WTC11 (cell line): ENCODE measurements at regions not wholly inside any gene's neighbourhood (a gene's known extent, or its start where the extent isn't known, plus 50 kb on each side); places are given as distances from the start of the nearest gene placed in this dataset.

Experiments used
- ATAC-seq: fragments of 200-7000 bp; cut with Tn5 transposase; 2 replicates; pipeline ENCODE4 v1.10.0; 2021; ENCODE audit warnings: mild to moderate bottlenecking, moderate library complexity
- CTCF ChIA-PET: fragments of 300-600 bp; sonication (Branson Sonifier 250); formaldehyde crosslinking; loops from one replicate; lab custom pipeline; 2021; ENCODE audit warnings: antibody characterized with exemption; lab: Charles Lee
- POLR2A ChIA-PET: fragments of 350-600 bp; sonication (Branson Sonifier 250); formaldehyde crosslinking; loops from one replicate; lab custom pipeline; 2021; ENCODE audit warnings: antibody characterized with exemption; lab: Charles Lee
- DNase-seq: peaks from one replicate; pipeline ENCODE4 v3.0.0; 2021; ENCODE audit warnings: low spot score
- H3K27ac Mint-ChIP-seq: 2 replicates; pipeline ENCODE4 v1.8.0; 2021; ENCODE audit warnings: mixed read lengths
- H3K27me3 Mint-ChIP-seq: 2 replicates; pipeline ENCODE4 v1.8.0; 2021; ENCODE audit warnings: low read depth, mild to moderate bottlenecking, moderate library complexity, mixed read lengths
- H3K36me3 Mint-ChIP-seq: 2 replicates; pipeline ENCODE4 v1.8.0; 2021; ENCODE audit warnings: mixed read lengths
- H3K4me1 Mint-ChIP-seq: 2 replicates; pipeline ENCODE4 v1.8.0; 2022; ENCODE audit warnings: mixed read lengths
- H3K4me3 Mint-ChIP-seq: 2 replicates; pipeline ENCODE4 v1.8.0; 2021; ENCODE audit warnings: mild to moderate bottlenecking, moderate library complexity, mixed read lengths
- H3K9me3 Mint-ChIP-seq: 2 replicates; pipeline ENCODE4 v1.8.0; 2021; ENCODE audit warnings: mixed read lengths
- ATF1 ChIP-seq: sonication (generic); formaldehyde crosslinking; IDR thresholded peaks from 2 replicates; pipeline ENCODE4 v1.8.1; 2023; ENCODE audit warnings: mild to moderate bottlenecking, moderate library complexity, missing genetic modification reagents
- CBFB ChIP-seq: sonication (generic); formaldehyde crosslinking; IDR thresholded peaks from 2 replicates; pipeline ENCODE4 v1.8.1; 2022; ENCODE audit warnings: mild to moderate bottlenecking, low read depth, missing genetic modification reagents
- CREM ChIP-seq: sonication (generic); formaldehyde crosslinking; IDR thresholded peaks from 2 replicates; pipeline ENCODE4 v1.8.1; 2022; ENCODE audit warnings: mild to moderate bottlenecking, missing genetic modification reagents, moderate library complexity
- ELF4 ChIP-seq: sonication (generic); formaldehyde crosslinking; IDR thresholded peaks from 2 replicates; pipeline ENCODE4 v1.8.1; 2022; ENCODE audit warnings: low read depth, mild to moderate bottlenecking, moderate library complexity, missing genetic modification reagents
- ETV6 ChIP-seq: sonication (generic); formaldehyde crosslinking; IDR thresholded peaks from 2 replicates; pipeline ENCODE4 v1.8.1; 2022; ENCODE audit warnings: mild to moderate bottlenecking, missing genetic modification reagents
- GRHL2 ChIP-seq: fragments of 250-450 bp; sonication (Bioruptor Pico); IDR thresholded peaks from 2 replicates; pipeline ENCODE4 v1.8.0; 2022; ENCODE audit warnings: mild to moderate bottlenecking, moderate library complexity; ENCODE audit not compliant: insufficient replicate concordance, severe bottlenecking
- HMGXB4 ChIP-seq: sonication (generic); formaldehyde crosslinking; IDR thresholded peaks from 2 replicates; pipeline ENCODE4 v1.8.1; 2023; ENCODE audit warnings: mild to moderate bottlenecking, moderate library complexity, missing genetic modification reagents
- IRF1 ChIP-seq: sonication (generic); formaldehyde crosslinking; IDR thresholded peaks from 2 replicates; pipeline ENCODE4 v1.8.0; 2023; ENCODE audit warnings: missing genetic modification reagents
- IRF2 ChIP-seq: sonication (generic); formaldehyde crosslinking; IDR thresholded peaks from 2 replicates; pipeline ENCODE4 v1.8.0; 2022; ENCODE audit warnings: low read depth, missing genetic modification reagents, borderline replicate concordance
- JUN ChIP-seq: sonication (generic); formaldehyde crosslinking; IDR thresholded peaks from 2 replicates; pipeline ENCODE4 v1.8.0; 2023; ENCODE audit warnings: mild to moderate bottlenecking, missing genetic modification reagents
- KAT7 ChIP-seq: sonication (generic); formaldehyde crosslinking; IDR thresholded peaks from 2 replicates; pipeline ENCODE4 v1.8.1; 2023; ENCODE audit warnings: missing genetic modification reagents, mild to moderate bottlenecking, borderline replicate concordance
- MYBL2 ChIP-seq: sonication (generic); formaldehyde crosslinking; IDR thresholded peaks from 2 replicates; pipeline ENCODE4 v1.8.1; 2023; ENCODE audit warnings: mild to moderate bottlenecking, moderate library complexity, missing genetic modification reagents
- NFYB ChIP-seq: sonication (generic); formaldehyde crosslinking; conservative IDR thresholded peaks from 2 replicates; pipeline ENCODE4 v1.8.0; 2022; ENCODE audit warnings: low read depth, missing genetic modification reagents
- ZNF121 ChIP-seq: sonication (generic); formaldehyde crosslinking; IDR thresholded peaks from 2 replicates; pipeline ENCODE4 v1.8.0; 2023; ENCODE audit warnings: missing genetic modification reagents
- ZNF138 ChIP-seq: sonication (generic); formaldehyde crosslinking; conservative IDR thresholded peaks from 2 replicates; pipeline ENCODE4 v1.8.1; 2022; ENCODE audit warnings: mild to moderate bottlenecking, moderate library complexity, missing genetic modification reagents
- ZNF232 ChIP-seq: sonication (generic); formaldehyde crosslinking; IDR thresholded peaks from 2 replicates; pipeline ENCODE4 v1.8.0; 2022; ENCODE audit warnings: mild to moderate bottlenecking, missing genetic modification reagents
- TF ChIP-seq, protein P1 (sequence below): sonication (generic); formaldehyde crosslinking; IDR thresholded peaks from 2 replicates; pipeline ENCODE4 v1.8.0; 2022; ENCODE audit warnings: mild to moderate bottlenecking, missing genetic modification reagents
- TF ChIP-seq, protein P2 (sequence below): sonication (generic); formaldehyde crosslinking; IDR thresholded peaks from 2 replicates; pipeline ENCODE4 v1.8.1; 2022; ENCODE audit warnings: missing genetic modification reagents, borderline replicate concordance
- TF ChIP-seq, protein P3 (sequence below): fragments of 250-450 bp; sonication (Bioruptor Pico); IDR thresholded peaks from 2 replicates; pipeline ENCODE4 v2.1.2; 2022; ENCODE audit warnings: mild to moderate bottlenecking, moderate library complexity

DNA sequence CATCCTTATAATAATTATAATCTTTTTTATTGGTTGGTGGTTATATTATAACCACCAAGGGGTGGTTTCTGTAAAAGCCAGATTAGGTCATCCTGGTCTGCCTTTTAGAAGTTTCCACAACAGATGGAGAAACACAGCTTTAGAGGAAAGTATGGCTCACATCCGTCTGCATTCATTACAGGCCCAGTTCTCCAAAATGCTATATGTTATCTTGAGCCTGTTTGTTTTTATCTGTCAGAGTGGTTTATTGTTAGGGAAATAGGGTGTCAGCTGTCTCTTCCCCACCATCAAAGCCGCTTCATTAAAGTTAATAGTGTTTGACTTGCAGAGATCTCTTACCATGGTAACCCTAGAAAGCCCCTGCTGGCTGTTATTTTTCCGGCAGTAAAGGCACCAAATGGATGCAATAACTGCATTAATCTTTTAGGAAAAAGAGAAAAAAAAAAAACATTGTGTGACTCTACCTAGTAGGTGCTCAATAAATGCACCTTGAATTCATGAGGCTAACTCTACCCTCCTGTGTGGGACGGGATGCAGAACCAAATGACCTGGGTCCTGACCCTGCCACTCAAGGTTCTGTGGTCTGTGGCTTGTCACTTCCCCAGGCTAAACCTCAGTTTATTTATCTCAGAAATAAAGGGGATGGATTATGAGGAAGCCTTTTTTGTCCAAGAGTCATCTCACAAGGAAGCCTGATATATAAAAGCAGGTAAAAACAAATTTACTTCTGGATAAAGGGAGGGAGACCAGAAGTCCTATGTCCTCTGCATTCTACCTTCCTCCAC lies 118.3 kb downstream of the WT1 start:
- CTCF ChIA-PET: interaction anchor here (1.2 kb wide), 1 partner anchor 102 kb away, joined by 3 read pairs; no protein-coding TSS in a partner anchor
- no peak for TF ChIP-seq GRHL2
- TF ChIP-seq, protein P1, sequence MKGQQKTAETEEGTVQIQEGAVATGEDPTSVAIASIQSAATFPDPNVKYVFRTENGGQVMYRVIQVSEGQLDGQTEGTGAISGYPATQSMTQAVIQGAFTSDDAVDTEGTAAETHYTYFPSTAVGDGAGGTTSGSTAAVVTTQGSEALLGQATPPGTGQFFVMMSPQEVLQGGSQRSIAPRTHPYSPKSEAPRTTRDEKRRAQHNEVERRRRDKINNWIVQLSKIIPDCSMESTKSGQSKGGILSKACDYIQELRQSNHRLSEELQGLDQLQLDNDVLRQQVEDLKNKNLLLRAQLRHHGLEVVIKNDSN: no peak
- TF ChIP-seq, protein P2, sequence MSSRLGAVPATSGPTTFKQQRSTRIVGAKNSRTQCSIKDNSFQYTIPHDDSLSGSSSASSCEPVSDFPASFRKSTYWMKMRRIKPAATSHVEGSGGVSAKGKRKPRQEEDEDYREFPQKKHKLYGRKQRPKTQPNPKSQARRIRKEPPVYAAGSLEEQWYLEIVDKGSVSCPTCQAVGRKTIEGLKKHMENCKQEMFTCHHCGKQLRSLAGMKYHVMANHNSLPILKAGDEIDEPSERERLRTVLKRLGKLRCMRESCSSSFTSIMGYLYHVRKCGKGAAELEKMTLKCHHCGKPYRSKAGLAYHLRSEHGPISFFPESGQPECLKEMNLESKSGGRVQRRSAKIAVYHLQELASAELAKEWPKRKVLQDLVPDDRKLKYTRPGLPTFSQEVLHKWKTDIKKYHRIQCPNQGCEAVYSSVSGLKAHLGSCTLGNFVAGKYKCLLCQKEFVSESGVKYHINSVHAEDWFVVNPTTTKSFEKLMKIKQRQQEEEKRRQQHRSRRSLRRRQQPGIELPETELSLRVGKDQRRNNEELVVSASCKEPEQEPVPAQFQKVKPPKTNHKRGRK (CRISPR knock-in tag): no peak
- TF ChIP-seq IRF2 (CRISPR knock-in tag): no peak
- TF ChIP-seq ETV6 (CRISPR knock-in tag): no peak
- TF ChIP-seq NFYB (CRISPR knock-in tag): no peak
- Mint-ChIP-seq H3K4me1 (peaks cover 20% of the 10 kb centered on the region), H3K4me3 (no peak overlapping the region), H3K27me3 (peaks cover 6% of the 10 kb centered on the region), H3K9me3 (no peaks in the 10 kb centered on the region), H3K36me3 (no peaks in the 10 kb centered on the region), H3K27ac (no peak overlapping the region)
- ATAC-seq (no peak), DNase-seq (no peak)
- POLR2A ChIA-PET: no interaction called here

DNA sequence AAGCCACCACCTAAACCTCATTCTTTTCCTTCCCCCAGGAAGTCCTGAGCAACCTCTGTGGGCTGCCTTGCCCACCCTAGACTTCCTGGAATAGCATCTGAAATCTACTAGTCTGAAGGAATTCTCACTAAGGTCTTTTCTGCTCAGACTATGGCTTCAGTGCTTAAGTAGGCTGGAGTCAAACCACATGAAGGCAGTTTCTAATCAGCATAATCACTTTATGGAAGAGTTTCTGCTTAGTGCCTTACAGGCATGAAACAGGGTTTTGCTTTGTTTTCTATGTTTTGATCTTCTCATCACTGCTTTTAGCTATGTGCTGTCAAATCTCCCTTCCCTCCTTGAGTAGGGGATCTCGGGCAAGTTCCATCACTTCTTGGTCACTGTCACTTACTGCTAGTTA lies 117.7 kb downstream of the WT1 start:
- DNase-seq: no peak
- H3K27ac Mint-ChIP-seq: no peak overlapping the region
- ChIA-PET POLR2A (no interaction called here), CTCF (interaction anchor here (0.6 kb wide), 1 partner anchor 21 kb away, joined by 3 read pairs; no protein-coding TSS in a partner anchor)
- H3K27me3 Mint-ChIP-seq: peaks cover 6% of the 10 kb centered on the region
- H3K4me3 Mint-ChIP-seq: no peak overlapping the region
- H3K9me3 Mint-ChIP-seq: no peaks in the 10 kb centered on the region
- peaks cover 20% of the 10 kb centered on the region for H3K4me1 Mint-ChIP-seq
- no peaks in the 10 kb centered on the region for H3K36me3 Mint-ChIP-seq
- TF ChIP-seq IRF1 (CRISPR knock-in tag) (no peak), KAT7 (no peak), CBFB (CRISPR knock-in tag) (no peak), ELF4 (CRISPR knock-in tag) (no peak), ATF1 (CRISPR knock-in tag) (no peak), ZNF138 (no peak), HMGXB4 (CRISPR knock-in tag) (no peak), ZNF232 (no peak), JUN (CRISPR knock-in tag) (no peak), CREM (CRISPR knock-in tag) (no peak), MYBL2 (no peak), ZNF121 (CRISPR knock-in tag) (no peak)
- TF ChIP-seq, protein P3, sequence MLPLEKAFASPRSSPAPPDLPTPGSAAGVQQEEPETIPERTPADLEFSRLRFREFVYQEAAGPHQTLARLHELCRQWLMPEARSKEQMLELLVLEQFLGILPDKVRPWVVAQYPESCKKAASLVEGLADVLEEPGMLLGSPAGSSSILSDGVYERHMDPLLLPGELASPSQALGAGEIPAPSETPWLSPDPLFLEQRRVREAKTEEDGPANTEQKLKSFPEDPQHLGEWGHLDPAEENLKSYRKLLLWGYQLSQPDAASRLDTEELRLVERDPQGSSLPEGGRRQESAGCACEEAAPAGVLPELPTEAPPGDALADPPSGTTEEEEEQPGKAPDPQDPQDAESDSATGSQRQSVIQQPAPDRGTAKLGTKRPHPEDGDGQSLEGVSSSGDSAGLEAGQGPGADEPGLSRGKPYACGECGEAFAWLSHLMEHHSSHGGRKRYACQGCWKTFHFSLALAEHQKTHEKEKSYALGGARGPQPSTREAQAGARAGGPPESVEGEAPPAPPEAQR (CRISPR knock-in tag): no peak
- no peak for ATAC-seq
